ENCODE measurements at regions not wholly inside any gene's neighbourhood (a gene's known extent, or its start where the extent isn't known, plus 50 kb on each side); places are given as distances from the start of the nearest gene placed in this dataset.

DNA sequence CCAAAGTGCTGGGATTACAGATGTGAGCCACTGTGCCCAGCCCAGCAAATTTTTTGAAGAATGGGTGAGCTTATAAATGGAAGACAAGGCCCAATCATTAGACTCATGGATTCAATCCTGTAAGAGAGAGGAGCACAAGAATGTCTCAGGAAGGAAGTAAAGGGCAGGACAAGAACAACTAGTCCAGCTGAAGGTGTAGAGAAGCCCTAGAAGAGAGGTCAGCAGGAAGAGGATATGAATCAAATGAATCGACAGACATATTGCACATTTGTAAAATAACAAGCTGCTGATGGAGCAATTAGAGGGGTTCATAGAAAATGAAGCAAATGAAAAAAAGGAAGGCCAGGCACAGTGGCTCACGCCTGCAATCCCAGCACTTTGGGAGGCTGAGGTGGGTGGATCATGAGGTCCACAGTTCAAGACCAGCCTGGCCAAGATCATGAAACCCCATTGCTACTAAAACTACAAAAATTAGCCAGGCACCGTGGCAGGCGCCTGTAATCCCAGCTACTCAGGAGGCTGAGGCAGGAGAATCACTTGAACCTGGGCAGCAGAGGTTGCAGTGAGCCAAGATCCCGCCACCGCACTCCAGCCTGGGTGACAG is 74.9 kb downstream of the MIS18A start:
- no TSS peak for BruUV-seq (replicated peaks)
- in situ Hi-C loops (cut with HindIII; ENCODE audit: low pct_unique_long_range_greater_than_20kb, low sequenced_read_pairs) (no loop called here), intact Hi-C loops (cut with micrococcal nuclease; ENCODE audit: unreplicated experiment) (no loop called here)
- Histone ChIP-seq H3K27ac (ENCODE audit: low read length) (no peak overlapping the region), H3K36me3 (ENCODE audit: control insufficient read depth, insufficient read depth, low read length) (no peaks in the 10 kb centered on the region), H3K4me3 (ENCODE audit: low read depth in 2 of 2, low read length in 2 of 2) (no peak overlapping the region), H3K4me1 (ENCODE audit: control insufficient read depth, insufficient read depth, low read length) (no peaks in the 10 kb centered on the region), H3K27me3 (ENCODE audit: control insufficient read depth, insufficient read depth, low read length) (no peaks in the 10 kb centered on the region; the same call in 1 of the 2 replicates), H3K9me3 (ENCODE audit: control insufficient read depth, insufficient read depth, low read depth, low read length) (no peaks in the 10 kb centered on the region)
- DNase-seq (ENCODE audit: low read depth, low spot score) (no peak), ATAC-seq (no peak)
- CTCF ChIA-PET, result no interaction called here
- TF ChIP-seq, protein P1, sequence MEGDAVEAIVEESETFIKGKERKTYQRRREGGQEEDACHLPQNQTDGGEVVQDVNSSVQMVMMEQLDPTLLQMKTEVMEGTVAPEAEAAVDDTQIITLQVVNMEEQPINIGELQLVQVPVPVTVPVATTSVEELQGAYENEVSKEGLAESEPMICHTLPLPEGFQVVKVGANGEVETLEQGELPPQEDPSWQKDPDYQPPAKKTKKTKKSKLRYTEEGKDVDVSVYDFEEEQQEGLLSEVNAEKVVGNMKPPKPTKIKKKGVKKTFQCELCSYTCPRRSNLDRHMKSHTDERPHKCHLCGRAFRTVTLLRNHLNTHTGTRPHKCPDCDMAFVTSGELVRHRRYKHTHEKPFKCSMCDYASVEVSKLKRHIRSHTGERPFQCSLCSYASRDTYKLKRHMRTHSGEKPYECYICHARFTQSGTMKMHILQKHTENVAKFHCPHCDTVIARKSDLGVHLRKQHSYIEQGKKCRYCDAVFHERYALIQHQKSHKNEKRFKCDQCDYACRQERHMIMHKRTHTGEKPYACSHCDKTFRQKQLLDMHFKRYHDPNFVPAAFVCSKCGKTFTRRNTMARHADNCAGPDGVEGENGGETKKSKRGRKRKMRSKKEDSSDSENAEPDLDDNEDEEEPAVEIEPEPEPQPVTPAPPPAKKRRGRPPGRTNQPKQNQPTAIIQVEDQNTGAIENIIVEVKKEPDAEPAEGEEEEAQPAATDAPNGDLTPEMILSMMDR (IDR thresholded peaks at IDR 0.05), result no peak
- TF ChIP-seq, protein P2, sequence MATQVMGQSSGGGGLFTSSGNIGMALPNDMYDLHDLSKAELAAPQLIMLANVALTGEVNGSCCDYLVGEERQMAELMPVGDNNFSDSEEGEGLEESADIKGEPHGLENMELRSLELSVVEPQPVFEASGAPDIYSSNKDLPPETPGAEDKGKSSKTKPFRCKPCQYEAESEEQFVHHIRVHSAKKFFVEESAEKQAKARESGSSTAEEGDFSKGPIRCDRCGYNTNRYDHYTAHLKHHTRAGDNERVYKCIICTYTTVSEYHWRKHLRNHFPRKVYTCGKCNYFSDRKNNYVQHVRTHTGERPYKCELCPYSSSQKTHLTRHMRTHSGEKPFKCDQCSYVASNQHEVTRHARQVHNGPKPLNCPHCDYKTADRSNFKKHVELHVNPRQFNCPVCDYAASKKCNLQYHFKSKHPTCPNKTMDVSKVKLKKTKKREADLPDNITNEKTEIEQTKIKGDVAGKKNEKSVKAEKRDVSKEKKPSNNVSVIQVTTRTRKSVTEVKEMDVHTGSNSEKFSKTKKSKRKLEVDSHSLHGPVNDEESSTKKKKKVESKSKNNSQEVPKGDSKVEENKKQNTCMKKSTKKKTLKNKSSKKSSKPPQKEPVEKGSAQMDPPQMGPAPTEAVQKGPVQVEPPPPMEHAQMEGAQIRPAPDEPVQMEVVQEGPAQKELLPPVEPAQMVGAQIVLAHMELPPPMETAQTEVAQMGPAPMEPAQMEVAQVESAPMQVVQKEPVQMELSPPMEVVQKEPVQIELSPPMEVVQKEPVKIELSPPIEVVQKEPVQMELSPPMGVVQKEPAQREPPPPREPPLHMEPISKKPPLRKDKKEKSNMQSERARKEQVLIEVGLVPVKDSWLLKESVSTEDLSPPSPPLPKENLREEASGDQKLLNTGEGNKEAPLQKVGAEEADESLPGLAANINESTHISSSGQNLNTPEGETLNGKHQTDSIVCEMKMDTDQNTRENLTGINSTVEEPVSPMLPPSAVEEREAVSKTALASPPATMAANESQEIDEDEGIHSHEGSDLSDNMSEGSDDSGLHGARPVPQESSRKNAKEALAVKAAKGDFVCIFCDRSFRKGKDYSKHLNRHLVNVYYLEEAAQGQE (IDR thresholded peaks at IDR 0.05; ENCODE audit: insufficient read depth in 1 of 2, low read depth in 2 of 2, low read length in 1 of 2), result no peak
- TF ChIP-seq SIN3A (IDR thresholded peaks at IDR 0.05; ENCODE audit: borderline replicate concordance, insufficient read depth, low read depth, low read length) (no peak), TCF7L2 (IDR thresholded peaks at IDR 0.05; ENCODE audit: low read depth, low read length) (no peak), POLR2AphosphoS5 (IDR thresholded peaks at IDR 0.05; ENCODE audit: low read depth, low read length) (no peak)
- POLR2A ChIA-PET, result no interaction called here

DNA sequence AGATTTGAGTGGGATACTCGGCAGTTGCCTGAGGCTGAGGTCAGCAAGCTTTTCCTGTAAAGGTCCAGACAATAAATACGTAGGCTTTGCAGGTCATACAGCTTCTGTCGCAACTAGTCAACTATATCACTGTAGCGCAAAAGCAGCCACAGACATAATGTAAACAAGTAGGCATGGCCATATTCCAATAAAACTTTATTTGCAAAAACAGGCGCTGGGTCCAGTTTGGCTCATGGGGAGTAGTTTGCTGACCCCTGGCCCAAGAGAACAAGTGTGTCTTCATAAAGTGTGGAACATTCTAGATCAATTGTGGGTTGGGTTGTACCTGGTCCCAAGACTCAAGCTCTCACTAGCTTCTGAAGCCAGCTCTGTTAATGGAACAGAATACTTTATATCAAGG is 78.8 kb downstream of the MIS18A start:
- Histone ChIP-seq H3K9me3 (ENCODE audit: control insufficient read depth, insufficient read depth, low read depth, low read length) (no peaks in the 10 kb centered on the region), H3K36me3 (ENCODE audit: control insufficient read depth, insufficient read depth, low read length) (no peaks in the 10 kb centered on the region), H3K27me3 (ENCODE audit: control insufficient read depth, insufficient read depth, low read length) (no peaks in the 10 kb centered on the region), H3K27ac (ENCODE audit: low read length) (no peak overlapping the region), H3K4me1 (ENCODE audit: control insufficient read depth, insufficient read depth, low read length) (no peaks in the 10 kb centered on the region), H3K4me3 (ENCODE audit: low read depth in 2 of 2, low read length in 2 of 2) (no peak overlapping the region)
- ChIA-PET POLR2A (no interaction called here), CTCF (no interaction called here)
- TF ChIP-seq TCF7L2 (IDR thresholded peaks at IDR 0.05; ENCODE audit: low read depth, low read length), result no peak
- TF ChIP-seq, protein P1 (IDR thresholded peaks at IDR 0.05), result no peak
- TF ChIP-seq SIN3A (IDR thresholded peaks at IDR 0.05; ENCODE audit: borderline replicate concordance, insufficient read depth, low read depth, low read length), result no peak
- TF ChIP-seq POLR2AphosphoS5 (IDR thresholded peaks at IDR 0.05; ENCODE audit: low read depth, low read length), result no peak
- TF ChIP-seq, protein P2 (IDR thresholded peaks at IDR 0.05; ENCODE audit: insufficient read depth in 1 of 2, low read depth in 2 of 2, low read length in 1 of 2), result no peak
- no TSS peak for BruUV-seq (replicated peaks)
- in situ Hi-C loops (cut with HindIII; ENCODE audit: low pct_unique_long_range_greater_than_20kb, low sequenced_read_pairs) (no loop called here), intact Hi-C loops (cut with micrococcal nuclease; ENCODE audit: unreplicated experiment) (no loop called here)
- ATAC-seq, result no peak
- DNase-seq (ENCODE audit: low read depth, low spot score), result no peak

Data from Panc1 (cell line).